ENCODE measurements at regions not wholly inside any gene's neighbourhood (a gene's known extent, or its start where the extent isn't known, plus 50 kb on each side); places are given as distances from the start of the nearest gene placed in this dataset.
"Not testable (repeated sequence)": the region's sequence is repeated elsewhere in the genome, so short reads cannot be mapped to it uniquely, and the experiment has no call there.

DNA sequence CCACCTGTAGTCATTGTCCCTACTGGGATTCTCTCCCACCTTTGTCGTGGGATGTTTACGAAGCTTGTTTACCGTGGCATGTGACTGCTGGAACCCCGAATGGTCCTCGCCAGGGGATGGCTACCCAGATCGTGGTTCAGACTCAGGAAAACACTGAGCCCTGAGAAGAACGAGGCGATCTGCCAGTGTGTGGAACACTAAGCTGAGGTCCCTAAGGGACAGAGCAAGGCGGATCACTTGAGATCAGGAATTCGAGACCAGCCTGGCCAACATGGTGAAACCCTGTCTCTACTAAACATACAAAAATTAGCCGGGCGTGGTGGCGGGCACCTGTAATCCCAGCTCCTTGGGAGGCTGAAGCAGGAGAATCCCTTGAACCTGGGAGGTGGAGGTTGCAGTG, 70.7 kb downstream of the DIO3 start:
- H3K9me2 ChIP-seq (replicated peaks; ENCODE audit: insufficient read depth, low read length); H2AFZ ChIP-seq (ENCODE audit: low read length); H3K4me3 ChIP-seq (ENCODE audit: low read length); H4K20me1 ChIP-seq (ENCODE audit: insufficient read depth, low read depth, low read length); H3K4me2 ChIP-seq (ENCODE audit: low read depth, low read length, poor library complexity, severe bottlenecking); H3K27me3 ChIP-seq (ENCODE audit: low read length); H3K36me3 ChIP-seq (ENCODE audit: insufficient read depth, low read length); H3K27ac ChIP-seq (ENCODE audit: low read length); H3K4me1 ChIP-seq (ENCODE audit: low read length); DNase-seq; H3K9ac ChIP-seq (ENCODE audit: low read length); H3K79me2 ChIP-seq (ENCODE audit: low read length); H3K9me3 ChIP-seq (ENCODE audit: low read length): not testable (repeated sequence)

- H3K9me3 ChIP-seq (ENCODE audit: low read length), result no peaks in the 10 kb centered on the region
- H3K4me3 ChIP-seq (ENCODE audit: low read length), result no peak overlapping the region
- H2AFZ ChIP-seq (ENCODE audit: low read length), result no peak overlapping the region
- no peaks in the 10 kb centered on the region for H3K79me2 ChIP-seq (ENCODE audit: low read length)
- H3K9ac ChIP-seq (ENCODE audit: low read length), result no peak overlapping the region
- no peak overlapping the region for H3K27ac ChIP-seq (ENCODE audit: low read length)
- peaks cover 4% of the 10 kb centered on the region; the same call in 1 of the 2 replicates for H3K4me1 ChIP-seq (ENCODE audit: low read length)
- no peaks in the 10 kb centered on the region for H3K9me2 ChIP-seq (replicated peaks; ENCODE audit: insufficient read depth, low read length)
- H4K20me1 ChIP-seq (ENCODE audit: insufficient read depth, low read depth, low read length), result no peaks in the 10 kb centered on the region
- no peaks in the 10 kb centered on the region for H3K27me3 ChIP-seq (ENCODE audit: low read length)
- DNase-seq, result no peak
- H3K36me3 ChIP-seq (ENCODE audit: insufficient read depth, low read length), result no peaks in the 10 kb centered on the region
- no peak overlapping the region for H3K4me2 ChIP-seq (ENCODE audit: low read depth, low read length, poor library complexity, severe bottlenecking)
These were observed 71.2 kb downstream of the DIO3 start for GRCh38 chr14:101632520-101632919.

DNA sequence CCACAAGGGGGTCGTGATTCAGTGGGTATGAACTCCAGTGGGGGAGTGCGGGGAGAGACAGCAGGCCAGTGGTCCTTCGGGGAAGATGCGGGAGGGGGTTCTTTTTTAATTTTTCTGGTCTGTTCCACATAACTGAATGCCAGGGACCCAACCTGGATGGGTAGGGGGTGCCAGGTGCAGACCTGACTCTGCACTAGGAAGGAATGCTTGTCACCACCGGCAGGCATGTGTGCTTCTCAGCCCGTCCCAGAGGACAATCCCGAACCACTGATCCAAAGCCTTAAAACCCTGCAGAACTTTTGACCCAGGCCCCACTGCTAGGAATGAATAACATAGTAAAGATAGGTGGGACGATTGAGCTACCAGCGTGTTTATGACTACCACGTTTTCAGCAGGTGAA, 72.0 kb downstream of the DIO3 start:
- no peaks in the 10 kb centered on the region for H3K9me3 ChIP-seq (ENCODE audit: low read length)
- no peaks in the 10 kb centered on the region for H4K20me1 ChIP-seq (ENCODE audit: insufficient read depth, low read depth, low read length)
- H3K9ac ChIP-seq (ENCODE audit: low read length), result no peak overlapping the region
- no peaks in the 10 kb centered on the region for H3K27me3 ChIP-seq (ENCODE audit: low read length)
- no peak overlapping the region for H3K4me2 ChIP-seq (ENCODE audit: low read depth, low read length, poor library complexity, severe bottlenecking)
- H3K79me2 ChIP-seq (ENCODE audit: low read length), result no peaks in the 10 kb centered on the region
- H3K36me3 ChIP-seq (ENCODE audit: insufficient read depth, low read length), result no peaks in the 10 kb centered on the region
- peaks cover 4% of the 10 kb centered on the region; the same call in 1 of the 2 replicates for H3K4me1 ChIP-seq (ENCODE audit: low read length)
- H2AFZ ChIP-seq (ENCODE audit: low read length), result no peak overlapping the region
- DNase-seq, result no peak
- H3K4me3 ChIP-seq (ENCODE audit: low read length), result no peak overlapping the region
- H3K27ac ChIP-seq (ENCODE audit: low read length), result no peak overlapping the region
- H3K9me2 ChIP-seq (replicated peaks; ENCODE audit: insufficient read depth, low read length), result no peaks in the 10 kb centered on the region

- H3K79me2 ChIP-seq (ENCODE audit: low read length), result no peaks in the 10 kb centered on the region
- no peak for DNase-seq
- H4K20me1 ChIP-seq (ENCODE audit: insufficient read depth, low read depth, low read length), result no peaks in the 10 kb centered on the region
- no peaks in the 10 kb centered on the region for H3K4me1 ChIP-seq (ENCODE audit: low read length)
- H3K27me3 ChIP-seq (ENCODE audit: low read length), result no peaks in the 10 kb centered on the region
- H3K9ac ChIP-seq (ENCODE audit: low read length), result no peak overlapping the region
- no peak overlapping the region for H3K27ac ChIP-seq (ENCODE audit: low read length)
- no peak overlapping the region for H2AFZ ChIP-seq (ENCODE audit: low read length)
- no peak overlapping the region for H3K4me2 ChIP-seq (ENCODE audit: low read depth, low read length, poor library complexity, severe bottlenecking)
- H3K4me3 ChIP-seq (ENCODE audit: low read length), result no peak overlapping the region
- H3K9me2 ChIP-seq (replicated peaks; ENCODE audit: insufficient read depth, low read length), result no peaks in the 10 kb centered on the region
- H3K36me3 ChIP-seq (ENCODE audit: insufficient read depth, low read length), result no peaks in the 10 kb centered on the region
- no peaks in the 10 kb centered on the region for H3K9me3 ChIP-seq (ENCODE audit: low read length)
These were observed 73.0 kb downstream of the DIO3 start for GRCh38 chr14:101634202-101634849.

- H3K79me2 ChIP-seq (ENCODE audit: low read length), result no peaks in the 10 kb centered on the region
- no peaks in the 10 kb centered on the region for H3K4me1 ChIP-seq (ENCODE audit: low read length)
- no peak overlapping the region for H3K4me2 ChIP-seq (ENCODE audit: low read depth, low read length, poor library complexity, severe bottlenecking)
- no peaks in the 10 kb centered on the region for H3K9me2 ChIP-seq (replicated peaks; ENCODE audit: insufficient read depth, low read length)
- H3K4me3 ChIP-seq (ENCODE audit: low read length), result no peak overlapping the region
- no peaks in the 10 kb centered on the region for H3K36me3 ChIP-seq (ENCODE audit: insufficient read depth, low read length)
- H3K27me3 ChIP-seq (ENCODE audit: low read length), result no peaks in the 10 kb centered on the region
- no peak overlapping the region for H2AFZ ChIP-seq (ENCODE audit: low read length)
- no peak overlapping the region for H3K27ac ChIP-seq (ENCODE audit: low read length)
- no peak overlapping the region for H3K9ac ChIP-seq (ENCODE audit: low read length)
- H3K9me3 ChIP-seq (ENCODE audit: low read length), result no peaks in the 10 kb centered on the region
- H4K20me1 ChIP-seq (ENCODE audit: insufficient read depth, low read depth, low read length), result no peaks in the 10 kb centered on the region
- DNase-seq, result no peak
These were observed 73.8 kb downstream of the DIO3 start for GRCh38 chr14:101634850-101635748.

DNA sequence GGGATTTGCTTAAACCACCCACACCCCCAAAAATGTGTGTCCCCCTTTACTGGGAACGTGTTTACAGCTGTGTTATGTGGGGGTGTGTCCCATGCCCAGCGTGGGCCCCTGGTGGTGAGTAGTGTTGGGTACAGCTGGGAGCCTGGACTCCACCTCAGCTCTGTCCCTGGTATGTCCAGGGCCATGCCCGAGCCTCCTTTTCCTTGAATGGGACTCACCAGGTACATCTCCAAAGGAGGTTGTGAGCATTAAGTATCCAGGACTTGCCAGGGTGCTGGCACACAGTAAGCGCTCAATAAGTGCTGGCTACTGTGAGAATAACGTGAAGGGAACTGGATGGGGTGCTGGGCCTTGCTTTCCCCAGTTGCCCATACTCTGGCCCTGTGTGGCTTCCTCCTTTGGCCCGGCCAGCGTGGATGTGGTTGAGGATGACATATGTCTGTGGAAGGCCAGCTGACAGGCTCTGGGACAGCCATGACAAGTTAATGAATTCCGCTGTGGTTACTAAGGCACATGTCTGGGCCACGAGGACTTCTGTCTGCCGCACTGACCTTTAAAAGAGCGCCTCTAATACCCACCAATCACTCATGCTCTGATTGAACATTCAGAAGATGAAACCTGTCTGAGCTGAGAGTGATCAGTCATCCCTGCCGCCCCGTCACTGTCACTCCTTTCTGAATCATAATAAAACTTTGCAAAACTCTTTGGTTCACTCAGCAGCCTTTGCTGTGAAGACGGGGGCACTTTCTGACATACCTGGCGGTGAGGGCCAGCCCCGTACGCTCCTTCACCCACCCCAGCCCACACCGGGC, 74.7 kb downstream of the DIO3 start:
- Histone ChIP-seq H3K36me3 (ENCODE audit: insufficient read depth, low read length) (no peaks in the 10 kb centered on the region), H3K4me3 (ENCODE audit: low read length) (no peak overlapping the region), H3K4me2 (ENCODE audit: low read depth, low read length, poor library complexity, severe bottlenecking) (no peak overlapping the region), H3K9ac (ENCODE audit: low read length) (no peak overlapping the region), H3K9me2 (replicated peaks; ENCODE audit: insufficient read depth, low read length) (no peaks in the 10 kb centered on the region), H3K27ac (ENCODE audit: low read length) (no peak overlapping the region), H3K9me3 (ENCODE audit: low read length) (no peaks in the 10 kb centered on the region), H3K4me1 (ENCODE audit: low read length) (no peaks in the 10 kb centered on the region), H2AFZ (ENCODE audit: low read length) (no peak overlapping the region), H3K79me2 (ENCODE audit: low read length) (no peaks in the 10 kb centered on the region), H3K27me3 (ENCODE audit: low read length) (no peaks in the 10 kb centered on the region), H4K20me1 (ENCODE audit: insufficient read depth, low read depth, low read length) (no peaks in the 10 kb centered on the region)
- no peak for DNase-seq

DNA sequence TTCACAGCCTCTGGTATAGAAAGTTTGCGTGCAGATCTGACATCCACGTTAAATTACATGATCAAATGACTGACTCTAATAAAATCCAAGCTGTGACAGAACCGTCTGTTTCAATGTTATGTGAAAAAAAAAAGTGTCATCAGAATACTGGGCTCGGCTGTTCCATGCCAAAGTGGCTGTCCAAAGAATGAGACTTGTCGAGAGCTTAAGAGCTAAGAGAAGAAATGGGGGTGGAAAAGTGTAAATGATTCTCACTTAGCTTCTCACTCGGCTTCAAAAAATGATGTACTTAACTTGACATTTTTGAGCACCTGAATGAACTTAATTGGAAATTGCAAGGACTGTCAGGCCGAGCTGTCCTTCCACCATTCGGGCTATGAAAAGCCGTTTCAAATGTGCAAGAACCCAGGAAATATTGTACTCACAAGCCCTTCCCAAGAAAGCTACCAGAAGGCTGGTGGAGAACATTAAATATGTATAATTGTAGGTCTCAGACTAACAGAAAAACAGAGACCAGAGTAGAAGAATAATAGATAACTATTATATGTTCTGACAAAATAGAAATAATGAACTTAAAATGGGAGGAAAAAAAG, 78.0 kb downstream of the DIO3 start:
- Histone ChIP-seq H3K27ac (ENCODE audit: low read length) (no peak overlapping the region), H3K4me2 (ENCODE audit: low read depth, low read length, poor library complexity, severe bottlenecking) (no peak overlapping the region), H3K9me2 (replicated peaks; ENCODE audit: insufficient read depth, low read length) (no peaks in the 10 kb centered on the region), H4K20me1 (ENCODE audit: insufficient read depth, low read depth, low read length) (no peaks in the 10 kb centered on the region), H2AFZ (ENCODE audit: low read length) (no peak overlapping the region), H3K79me2 (ENCODE audit: low read length) (no peaks in the 10 kb centered on the region), H3K27me3 (ENCODE audit: low read length) (no peaks in the 10 kb centered on the region), H3K9ac (ENCODE audit: low read length) (no peak overlapping the region), H3K4me1 (ENCODE audit: low read length) (no peaks in the 10 kb centered on the region), H3K36me3 (ENCODE audit: insufficient read depth, low read length) (no peaks in the 10 kb centered on the region), H3K4me3 (ENCODE audit: low read length) (no peak overlapping the region), H3K9me3 (ENCODE audit: low read length) (no peaks in the 10 kb centered on the region)
- DNase-seq, result no peak

DNA sequence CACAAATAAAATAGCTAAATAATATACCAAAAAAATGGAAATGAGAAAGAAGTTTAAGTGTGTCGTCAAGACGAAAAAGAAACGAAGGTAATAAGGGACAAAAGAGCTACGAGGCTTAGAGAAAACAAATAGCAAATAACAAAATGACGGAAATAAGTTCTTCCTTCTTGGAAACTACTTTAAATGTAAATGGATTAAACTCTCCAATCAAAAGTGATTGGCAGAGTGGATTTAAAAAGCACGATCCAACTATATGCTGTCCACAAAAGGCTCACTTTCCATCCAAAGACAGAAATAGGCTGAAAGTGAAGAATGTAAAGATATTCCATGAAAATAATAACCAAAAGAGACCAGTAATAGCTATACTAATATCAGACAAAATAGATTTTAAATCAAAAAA, 82.4 kb downstream of the DIO3 start:
- no peaks in the 10 kb centered on the region for H3K79me2 ChIP-seq (ENCODE audit: low read length)
- no peak overlapping the region for H3K4me3 ChIP-seq (ENCODE audit: low read length)

More for the DNA sequence above, 82.4 kb downstream of the DIO3 start:
- no peaks in the 10 kb centered on the region for H3K9me2 ChIP-seq (replicated peaks; ENCODE audit: insufficient read depth, low read length)
- no peak overlapping the region for H2AFZ ChIP-seq (ENCODE audit: low read length)
- H3K4me2 ChIP-seq (ENCODE audit: low read depth, low read length, poor library complexity, severe bottlenecking), result no peak overlapping the region
- no peaks in the 10 kb centered on the region for H4K20me1 ChIP-seq (ENCODE audit: insufficient read depth, low read depth, low read length)
- H3K9me3 ChIP-seq (ENCODE audit: low read length), result no peaks in the 10 kb centered on the region
- no peak overlapping the region for H3K27ac ChIP-seq (ENCODE audit: low read length)
- H3K36me3 ChIP-seq (ENCODE audit: insufficient read depth, low read length), result no peaks in the 10 kb centered on the region
- no peak for DNase-seq
- H3K9ac ChIP-seq (ENCODE audit: low read length), result no peak overlapping the region
- no peaks in the 10 kb centered on the region for H3K4me1 ChIP-seq (ENCODE audit: low read length)
- H3K27me3 ChIP-seq (ENCODE audit: low read length), result no peaks in the 10 kb centered on the region

Data from Karpas-422 (cell line).